K562 (cell line): ENCODE measurements at regions not wholly inside any gene's neighbourhood (a gene's known extent, or its start where the extent isn't known, plus 50 kb on each side); places are given as distances from the start of the nearest gene placed in this dataset.
A peak's percentile ranks its signal among the peaks of the same experiment; 100 is the strongest.

Experiments
- DPF2 ChIP-seq: fragments of 450-650 bp; IDR thresholded peaks from 2 replicates; pipeline ENCODE4 v1.6.1; 2016
- ESRRB ChIP-seq: fragments of 250-450 bp; sonication (Bioruptor Pico); IDR thresholded peaks from 2 replicates; pipeline ENCODE4 v1.5.0; 2020; ENCODE audit warnings: mild to moderate bottlenecking, moderate library complexity, borderline replicate concordance
- FIP1L1 ChIP-seq: fragments of 200-400 bp; formaldehyde crosslinking; IDR thresholded peaks from 2 replicates; pipeline ENCODE4 v1.6.1; 2018; ENCODE audit warnings: mild to moderate bottlenecking, low read depth, low read length; ENCODE audit not compliant: poor library complexity, severe bottlenecking
- HDAC1 ChIP-seq, 2 experiments: fragments of 450-650 bp; IDR thresholded peaks; 2 replicates each; pipeline ENCODE4 v1.6.1; 2016 to 2017; ENCODE audit warnings: inconsistent platforms in 1 of 2, mild to moderate bottlenecking in 1 of 2, moderate library complexity in 1 of 2
- KLF6 ChIP-seq: fragments of 250-450 bp; sonication (Bioruptor Pico); IDR thresholded peaks from 2 replicates; pipeline ENCODE4 v1.4.0; 2020; ENCODE audit warnings: mild to moderate bottlenecking, moderate library complexity, borderline replicate concordance
- LCOR ChIP-seq: sonication (generic); formaldehyde crosslinking; IDR thresholded peaks from 2 replicates; pipeline ENCODE4 v1.8.0; 2022; ENCODE audit warnings: mild to moderate bottlenecking, missing genetic modification reagents
- MAFG ChIP-seq: fragments of 450-650 bp; conservative IDR thresholded peaks from 2 replicates; pipeline ENCODE4 v1.6.1; 2016; ENCODE audit warnings: missing genetic modification characterization, missing compliant biosample characterization
- MYNN ChIP-seq, 2 experiments: sonication (generic); formaldehyde crosslinking in 1 of 2; IDR thresholded peaks; 2 replicates each; pipeline versions ENCODE4 v1.5.0 to v1.6.1; 2016 to 2020; ENCODE audit warnings: antibody characterized with exemption in 1 of 2, missing genetic modification reagents in 1 of 2
- NR2C2 ChIP-seq, 2 experiments: fragments of 200-800 bp in 1 of 2; sonication (Bioruptor generic) in 1 of 2; sonication (generic) in 1 of 2; formaldehyde crosslinking in 1 of 2; IDR thresholded peaks; 2 replicates each; pipeline versions ENCODE4 v1.6.1 to v1.8.0; 2016 to 2022; ENCODE audit warnings: mild to moderate bottlenecking in 1 of 2, missing compliant biosample characterization in 1 of 2, missing genetic modification characterization in 1 of 2, missing genetic modification reagents in 1 of 2
- PHF8 ChIP-seq: fragments of 200-600 bp; sonication (generic); IDR thresholded peaks from 2 replicates; pipeline ENCODE4 v1.6.1; 2012; ENCODE audit warnings: mixed run types, mild to moderate bottlenecking, inconsistent platforms, low read length, moderate library complexity, borderline replicate concordance
- POU5F1 ChIP-seq: fragments of 150-350 bp; IDR thresholded peaks from 2 replicates; pipeline ENCODE4 v1.6.1; 2014; ENCODE audit warnings: borderline replicate concordance, low read length, low read depth, mild to moderate bottlenecking; ENCODE audit not compliant: partially characterized antibody
- SOX6 ChIP-seq: fragments of 450-650 bp; IDR thresholded peaks from 2 replicates; pipeline ENCODE4 v1.6.1; 2014; ENCODE audit warnings: mild to moderate bottlenecking
- YY1 ChIP-seq, 3 experiments: IDR thresholded peaks; 2 replicates each; pipeline ENCODE4 v1.6.1; 2011; ENCODE audit warnings: low read length in 2 of 3, mild to moderate bottlenecking in 2 of 3, moderate library complexity in 2 of 3, borderline replicate concordance in 1 of 3, control low read depth in 1 of 3, low read depth in 1 of 3; ENCODE audit not compliant: insufficient read depth in 3 of 3, insufficient replicate concordance in 2 of 3, control insufficient read depth in 1 of 3, insufficient read length in 1 of 3; ENCODE audit errors: extremely low read depth in 1 of 3
- ZNF146 ChIP-seq: IDR thresholded peaks from one replicate; pipeline ENCODE4 v1.6.1; 2018; ENCODE audit warnings: missing compliant biosample characterization; ENCODE audit not compliant: unreplicated experiment
- ZNF316 ChIP-seq: fragments of 450-650 bp; IDR thresholded peaks from 2 replicates; pipeline ENCODE4 v1.6.1; 2016
- TF ChIP-seq, protein P1 (sequence below): sonication (generic); formaldehyde crosslinking; IDR thresholded peaks from 2 replicates; pipeline ENCODE4 v1.8.0; 2022; ENCODE audit warnings: missing genetic modification reagents, mild to moderate bottlenecking, borderline replicate concordance
- TF ChIP-seq, protein P2 (sequence below), 2 experiments: fragments of 450-650 bp in 1 of 2; sonication (generic) in 1 of 2; formaldehyde crosslinking in 1 of 2; IDR thresholded peaks in 1 of 2; conservative IDR thresholded peaks in 1 of 2; 2 replicates each; pipeline versions ENCODE4 v1.6.1 to v1.8.1; 2016 to 2023; ENCODE audit warnings: mild to moderate bottlenecking in 2 of 2, moderate library complexity in 2 of 2, inconsistent platforms in 1 of 2, missing genetic modification reagents in 1 of 2
- TF ChIP-seq, protein P3 (sequence below), 3 experiments: fragments of 200-800 bp in 1 of 3; sonication (Bioruptor generic) in 1 of 3; sonication (generic) in 1 of 3; formaldehyde crosslinking in 1 of 3; IDR thresholded peaks; 2 replicates each; pipeline versions ENCODE4 v1.6.1 to v1.8.0; 2016 to 2022; ENCODE audit warnings: mild to moderate bottlenecking in 2 of 3, missing compliant biosample characterization in 2 of 3, missing genetic modification characterization in 2 of 3, missing genetic modification reagents in 1 of 3
- TF ChIP-seq, protein P4 (sequence below): fragments of 250-450 bp; sonication (Bioruptor Pico); IDR thresholded peaks from 2 replicates; pipeline ENCODE4 v1.8.0; 2021; ENCODE audit warnings: moderate library complexity, mild to moderate bottlenecking, inconsistent platforms

- TF ChIP-seq PHF8, result no peak
- no peak for TF ChIP-seq MYNN (IDR thresholded peaks at IDR 0.05)
- TF ChIP-seq MYNN (CRISPR knock-in tag; IDR thresholded peaks at IDR 0.05), result no peak
- TF ChIP-seq, protein P1, sequence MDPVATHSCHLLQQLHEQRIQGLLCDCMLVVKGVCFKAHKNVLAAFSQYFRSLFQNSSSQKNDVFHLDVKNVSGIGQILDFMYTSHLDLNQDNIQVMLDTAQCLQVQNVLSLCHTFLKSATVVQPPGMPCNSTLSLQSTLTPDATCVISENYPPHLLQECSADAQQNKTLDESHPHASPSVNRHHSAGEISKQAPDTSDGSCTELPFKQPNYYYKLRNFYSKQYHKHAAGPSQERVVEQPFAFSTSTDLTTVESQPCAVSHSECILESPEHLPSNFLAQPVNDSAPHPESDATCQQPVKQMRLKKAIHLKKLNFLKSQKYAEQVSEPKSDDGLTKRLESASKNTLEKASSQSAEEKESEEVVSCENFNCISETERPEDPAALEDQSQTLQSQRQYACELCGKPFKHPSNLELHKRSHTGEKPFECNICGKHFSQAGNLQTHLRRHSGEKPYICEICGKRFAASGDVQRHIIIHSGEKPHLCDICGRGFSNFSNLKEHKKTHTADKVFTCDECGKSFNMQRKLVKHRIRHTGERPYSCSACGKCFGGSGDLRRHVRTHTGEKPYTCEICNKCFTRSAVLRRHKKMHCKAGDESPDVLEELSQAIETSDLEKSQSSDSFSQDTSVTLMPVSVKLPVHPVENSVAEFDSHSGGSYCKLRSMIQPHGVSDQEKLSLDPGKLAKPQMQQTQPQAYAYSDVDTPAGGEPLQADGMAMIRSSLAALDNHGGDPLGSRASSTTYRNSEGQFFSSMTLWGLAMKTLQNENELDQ, result no peak
- TF ChIP-seq, protein P2, sequence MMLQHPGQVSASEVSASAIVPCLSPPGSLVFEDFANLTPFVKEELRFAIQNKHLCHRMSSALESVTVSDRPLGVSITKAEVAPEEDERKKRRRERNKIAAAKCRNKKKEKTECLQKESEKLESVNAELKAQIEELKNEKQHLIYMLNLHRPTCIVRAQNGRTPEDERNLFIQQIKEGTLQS (IDR thresholded peaks at IDR 0.05), result peak; percentile 93
- TF ChIP-seq, protein P2 (CRISPR knock-in tag; conservative IDR thresholded peaks at IDR 0.05), result 0 out of 2 replicates have a peak, but pooled peaks have one; percentile 41
- TF ChIP-seq, protein P3, sequence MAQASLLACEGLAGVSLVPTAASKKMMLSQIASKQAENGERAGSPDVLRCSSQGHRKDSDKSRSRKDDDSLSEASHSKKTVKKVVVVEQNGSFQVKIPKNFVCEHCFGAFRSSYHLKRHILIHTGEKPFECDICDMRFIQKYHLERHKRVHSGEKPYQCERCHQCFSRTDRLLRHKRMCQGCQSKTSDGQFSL (CRISPR knock-in tag; IDR thresholded peaks at IDR 0.05), result no peak
- TF ChIP-seq, protein P3 (tag; IDR thresholded peaks at IDR 0.05), result no peak
- no peak for TF ChIP-seq YY1 (IDR thresholded peaks at IDR 0.05; ENCODE audit: borderline replicate concordance in 1 of 3, control insufficient read depth in 1 of 3, extremely low read depth in 1 of 3, insufficient read depth in 3 of 3, insufficient read length in 1 of 3, insufficient replicate concordance in 2 of 3, low read depth in 1 of 3, low read length in 2 of 3)
- no peak for TF ChIP-seq ESRRB (CRISPR knock-in tag)
- peak; percentile 95 for TF ChIP-seq MAFG (tag)
- TF ChIP-seq POU5F1, result no peak
- TF ChIP-seq, protein P4, sequence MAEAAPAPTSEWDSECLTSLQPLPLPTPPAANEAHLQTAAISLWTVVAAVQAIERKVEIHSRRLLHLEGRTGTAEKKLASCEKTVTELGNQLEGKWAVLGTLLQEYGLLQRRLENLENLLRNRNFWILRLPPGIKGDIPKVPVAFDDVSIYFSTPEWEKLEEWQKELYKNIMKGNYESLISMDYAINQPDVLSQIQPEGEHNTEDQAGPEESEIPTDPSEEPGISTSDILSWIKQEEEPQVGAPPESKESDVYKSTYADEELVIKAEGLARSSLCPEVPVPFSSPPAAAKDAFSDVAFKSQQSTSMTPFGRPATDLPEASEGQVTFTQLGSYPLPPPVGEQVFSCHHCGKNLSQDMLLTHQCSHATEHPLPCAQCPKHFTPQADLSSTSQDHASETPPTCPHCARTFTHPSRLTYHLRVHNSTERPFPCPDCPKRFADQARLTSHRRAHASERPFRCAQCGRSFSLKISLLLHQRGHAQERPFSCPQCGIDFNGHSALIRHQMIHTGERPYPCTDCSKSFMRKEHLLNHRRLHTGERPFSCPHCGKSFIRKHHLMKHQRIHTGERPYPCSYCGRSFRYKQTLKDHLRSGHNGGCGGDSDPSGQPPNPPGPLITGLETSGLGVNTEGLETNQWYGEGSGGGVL, result no peak
- TF ChIP-seq ZNF316, result peak; percentile 84
- peak; percentile 87 for TF ChIP-seq DPF2
- no peak for TF ChIP-seq NR2C2 (CRISPR knock-in tag; IDR thresholded peaks at IDR 0.05)
- TF ChIP-seq NR2C2 (tag; IDR thresholded peaks at IDR 0.05), result peak; percentile 88
- peak; percentile 84 for TF ChIP-seq SOX6
- no peak for TF ChIP-seq FIP1L1
- TF ChIP-seq HDAC1 (IDR thresholded peaks at IDR 0.05), result peak in 1 of 2 experiments; percentile 35; a peak in 1 of 4 replicates
- no peak for TF ChIP-seq KLF6
- no peak for TF ChIP-seq ZNF146 (CRISPR knock-in tag)
- TF ChIP-seq LCOR (CRISPR knock-in tag), result peak; percentile 23; the same call in 1 of the 2 replicates
Measured at GRCh38 chr5:103472830-103473229, 89.8 kb downstream of the NUDT12 start (continued).
